ENCODE measurements at regions not wholly inside any gene's neighbourhood (a gene's known extent, or its start where the extent isn't known, plus 50 kb on each side); places are given as distances from the start of the nearest gene placed in this dataset.

GRCh38 chrX:5415738-5416137 is 812.9 kb downstream of the NLGN4X start:
- no peaks in the 10 kb centered on the region for H3K9me3 Mint-ChIP-seq (ENCODE audit: unreplicated experiment)
- DNase-seq (ENCODE audit: low read depth): no peak
- TF ChIP-seq CTCF (IDR thresholded peaks at IDR 0.05; ENCODE audit: insufficient read depth, low read depth, low read length): no peak
- no peak for TF ChIP-seq EZH2 (IDR thresholded peaks at IDR 0.05; ENCODE audit: insufficient read depth, low read length)

GRCh38 chrX:5409106-5409505 is 819.6 kb downstream of the NLGN4X start:
- FAIRE-seq (peak; percentile 58), DNase-seq (ENCODE audit: low read depth) (no peak)
- H3K4me2 ChIP-seq (ENCODE audit: low read length): no peak overlapping the region
- H2AFZ ChIP-seq (ENCODE audit: low read depth, low read length): no peak overlapping the region
- H3K4me3 ChIP-seq (ENCODE audit: insufficient read depth, low read depth, low read length): no peak overlapping the region
- H4K20me1 ChIP-seq (ENCODE audit: insufficient read depth, low read length): no peaks in the 10 kb centered on the region
- no peaks in the 10 kb centered on the region for H3K4me1 Mint-ChIP-seq (ENCODE audit: low read depth, unreplicated experiment)
- no peak overlapping the region for H3K4me3 Mint-ChIP-seq (ENCODE audit: unreplicated experiment)
- TF ChIP-seq EZH2 (IDR thresholded peaks at IDR 0.05; ENCODE audit: insufficient read depth, low read length) (no peak), CTCF (IDR thresholded peaks at IDR 0.05; ENCODE audit: insufficient read depth, low read depth, low read length) (no peak)
- no peak overlapping the region for H3K27ac ChIP-seq (ENCODE audit: low read depth, low read length)
- H3K36me3 ChIP-seq (ENCODE audit: insufficient read depth, low read length): no peaks in the 10 kb centered on the region
- no peaks in the 10 kb centered on the region for H3K9me3 ChIP-seq (ENCODE audit: insufficient read depth, low read depth, low read length)
- no peaks in the 10 kb centered on the region for H3K27me3 Mint-ChIP-seq (ENCODE audit: low read depth, unreplicated experiment)
- no peaks in the 10 kb centered on the region for H3K9me3 Mint-ChIP-seq (ENCODE audit: unreplicated experiment)
- H3K36me3 Mint-ChIP-seq (ENCODE audit: low read depth, unreplicated experiment): no peaks in the 10 kb centered on the region
- no peaks in the 10 kb centered on the region for H3K27me3 ChIP-seq (ENCODE audit: insufficient read depth, low read length)
- H3K79me2 ChIP-seq (ENCODE audit: insufficient read depth, low read length): no peaks in the 10 kb centered on the region
- H3K4me1 ChIP-seq (ENCODE audit: insufficient read depth, low read length): no peaks in the 10 kb centered on the region
- no peak overlapping the region for H3K9ac ChIP-seq (ENCODE audit: low read length)
- no peak overlapping the region for H3K27ac Mint-ChIP-seq (ENCODE audit: unreplicated experiment)

More at GRCh38 chrX:5415738-5416137, 812.9 kb downstream of the NLGN4X start:
- no peak overlapping the region for H3K4me2 ChIP-seq (ENCODE audit: low read length)
- no peaks in the 10 kb centered on the region for H3K9me3 ChIP-seq (ENCODE audit: insufficient read depth, low read depth, low read length)
- no peak overlapping the region for H3K9ac ChIP-seq (ENCODE audit: low read length)
- H3K4me1 ChIP-seq (ENCODE audit: insufficient read depth, low read length): no peaks in the 10 kb centered on the region
- Mint-ChIP-seq H3K27me3 (ENCODE audit: low read depth, unreplicated experiment) (no peaks in the 10 kb centered on the region), H3K4me1 (ENCODE audit: low read depth, unreplicated experiment) (no peaks in the 10 kb centered on the region), H3K36me3 (ENCODE audit: low read depth, unreplicated experiment) (no peaks in the 10 kb centered on the region), H3K27ac (ENCODE audit: unreplicated experiment) (no peak overlapping the region), H3K4me3 (ENCODE audit: unreplicated experiment) (no peak overlapping the region)
- H3K27ac ChIP-seq (ENCODE audit: low read depth, low read length): no peak overlapping the region
- H4K20me1 ChIP-seq (ENCODE audit: insufficient read depth, low read length): no peaks in the 10 kb centered on the region
- no peak for FAIRE-seq
- H3K79me2 ChIP-seq (ENCODE audit: insufficient read depth, low read length): no peaks in the 10 kb centered on the region
- H3K36me3 ChIP-seq (ENCODE audit: insufficient read depth, low read length): no peaks in the 10 kb centered on the region
- H3K27me3 ChIP-seq (ENCODE audit: insufficient read depth, low read length): no peaks in the 10 kb centered on the region
- H2AFZ ChIP-seq (ENCODE audit: low read depth, low read length): no peak overlapping the region
- H3K4me3 ChIP-seq (ENCODE audit: insufficient read depth, low read depth, low read length): no peak overlapping the region

- FAIRE-seq (no peak), DNase-seq (ENCODE audit: low read depth) (no peak)
- no peak overlapping the region for H3K27ac ChIP-seq (ENCODE audit: low read depth, low read length)
These were observed 826.2 kb downstream of the NLGN4X start for GRCh38 chrX:5402461-5402860.

More at GRCh38 chrX:5402461-5402860, 826.2 kb downstream of the NLGN4X start:
- H3K9me3 Mint-ChIP-seq (ENCODE audit: unreplicated experiment): no peaks in the 10 kb centered on the region
- Histone ChIP-seq H3K79me2 (ENCODE audit: insufficient read depth, low read length) (no peaks in the 10 kb centered on the region), H3K27me3 (ENCODE audit: insufficient read depth, low read length) (no peaks in the 10 kb centered on the region), H3K9me3 (ENCODE audit: insufficient read depth, low read depth, low read length) (no peaks in the 10 kb centered on the region), H4K20me1 (ENCODE audit: insufficient read depth, low read length) (no peaks in the 10 kb centered on the region), H2AFZ (ENCODE audit: low read depth, low read length) (no peak overlapping the region), H3K36me3 (ENCODE audit: insufficient read depth, low read length) (no peaks in the 10 kb centered on the region), H3K4me2 (ENCODE audit: low read length) (no peak overlapping the region), H3K4me3 (ENCODE audit: insufficient read depth, low read depth, low read length) (no peak overlapping the region), H3K9ac (ENCODE audit: low read length) (no peak overlapping the region), H3K4me1 (ENCODE audit: insufficient read depth, low read length) (no peaks in the 10 kb centered on the region)
- no peak overlapping the region for H3K4me3 Mint-ChIP-seq (ENCODE audit: unreplicated experiment)
- no peak for TF ChIP-seq EZH2 (IDR thresholded peaks at IDR 0.05; ENCODE audit: insufficient read depth, low read length)
- no peak for TF ChIP-seq CTCF (IDR thresholded peaks at IDR 0.05; ENCODE audit: insufficient read depth, low read depth, low read length)
- no peaks in the 10 kb centered on the region for H3K27me3 Mint-ChIP-seq (ENCODE audit: low read depth, unreplicated experiment)
- no peak overlapping the region for H3K27ac Mint-ChIP-seq (ENCODE audit: unreplicated experiment)
- H3K36me3 Mint-ChIP-seq (ENCODE audit: low read depth, unreplicated experiment): no peaks in the 10 kb centered on the region
- H3K4me1 Mint-ChIP-seq (ENCODE audit: low read depth, unreplicated experiment): no peaks in the 10 kb centered on the region

All from astrocyte (in vitro differentiated cells and primary cell).